Neural crest cell (in vitro differentiated cells): ENCODE measurements at regions not wholly inside any gene's neighbourhood (a gene's known extent, or its start where the extent isn't known, plus 50 kb on each side); places are given as distances from the start of the nearest gene placed in this dataset.

Experiments
- DNase-seq: peaks from one replicate; pipeline ENCODE4 v3.0.0; 2021; ENCODE audit warnings: low read depth, mixed read lengths, low spot score
- H3K27ac Mint-ChIP-seq: one replicate; pipeline ENCODE4 v1.8.0; 2021; ENCODE audit warnings: mild to moderate bottlenecking, mixed read lengths; ENCODE audit not compliant: unreplicated experiment
- H3K27me3 Mint-ChIP-seq: 2 replicates; pipeline ENCODE4 v1.8.0; 2021; ENCODE audit warnings: low read depth, mild to moderate bottlenecking, mixed read lengths
- H3K36me3 Mint-ChIP-seq: 2 replicates; pipeline ENCODE4 v1.8.0; 2021; ENCODE audit warnings: low read depth, mild to moderate bottlenecking, mixed read lengths
- H3K4me1 Mint-ChIP-seq: 2 replicates; pipeline ENCODE4 v1.8.0; 2021; ENCODE audit warnings: mixed read lengths
- H3K4me3 Mint-ChIP-seq: one replicate; pipeline ENCODE4 v1.8.0; 2021; ENCODE audit warnings: mild to moderate bottlenecking, mixed read lengths
- H3K9me3 Mint-ChIP-seq: 2 replicates; pipeline ENCODE4 v1.8.0; 2021; ENCODE audit warnings: mixed read lengths
- CTCF ChIP-seq: fragments of 200-600 bp; sonication (generic); conservative IDR thresholded peaks from 2 replicates; pipeline ENCODE4 v1.5.0; 2021; ENCODE audit warnings: antibody characterized with exemption, mild to moderate bottlenecking

DNA sequence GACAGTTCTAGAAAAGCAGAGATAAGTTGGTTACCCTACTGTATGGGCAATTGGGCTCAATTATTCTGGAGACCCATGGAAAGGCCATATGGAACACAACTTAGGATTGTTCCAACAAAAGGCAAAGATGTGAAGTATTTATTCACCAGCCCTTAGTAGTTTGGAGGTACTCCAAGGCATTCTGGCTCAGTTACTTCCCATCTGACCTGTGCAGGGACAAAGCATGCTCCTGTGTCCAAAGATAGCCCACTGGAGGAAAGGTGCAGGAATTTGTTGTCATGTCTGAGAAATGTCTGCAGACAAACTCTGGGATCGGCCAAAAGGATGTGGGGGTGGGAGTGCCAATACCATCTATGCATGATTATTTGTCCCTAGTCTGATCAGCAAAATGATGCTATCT lies 279.5 kb upstream of the PTGER4 start:
- H3K4me3 Mint-ChIP-seq, result no peak overlapping the region
- no peaks in the 10 kb centered on the region for H3K27me3 Mint-ChIP-seq
- no peaks in the 10 kb centered on the region for H3K36me3 Mint-ChIP-seq
- no peak for DNase-seq
- no peak overlapping the region for H3K27ac Mint-ChIP-seq
- no peak for TF ChIP-seq CTCF
- peaks cover 7% of the 10 kb centered on the region for H3K4me1 Mint-ChIP-seq
- H3K9me3 Mint-ChIP-seq, result no peaks in the 10 kb centered on the region

DNA sequence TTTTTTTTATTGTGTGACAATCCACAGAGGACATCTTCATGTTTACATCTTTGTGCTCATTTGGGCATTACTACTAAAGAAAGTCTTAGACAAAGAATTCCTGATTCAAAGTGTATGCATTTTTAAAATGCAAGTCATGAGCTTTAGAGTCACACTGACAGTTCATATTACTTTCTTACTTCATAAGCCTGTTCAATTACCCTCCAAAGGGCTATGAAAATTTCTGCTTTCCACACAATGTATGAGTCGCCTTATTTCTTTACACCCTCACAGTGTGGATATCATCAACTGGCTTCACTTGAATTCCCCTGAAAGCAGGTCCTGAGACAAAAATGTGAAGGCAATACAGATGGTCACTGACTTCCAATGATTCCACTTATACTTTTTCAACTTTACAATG lies 280.4 kb upstream of the PTGER4 start:
- Mint-ChIP-seq H3K27me3 (no peaks in the 10 kb centered on the region), H3K4me3 (no peak overlapping the region), H3K27ac (no peak overlapping the region), H3K4me1 (peaks cover 7% of the 10 kb centered on the region), H3K9me3 (no peaks in the 10 kb centered on the region), H3K36me3 (no peaks in the 10 kb centered on the region)
- TF ChIP-seq CTCF, result no peak
- no peak for DNase-seq

DNA sequence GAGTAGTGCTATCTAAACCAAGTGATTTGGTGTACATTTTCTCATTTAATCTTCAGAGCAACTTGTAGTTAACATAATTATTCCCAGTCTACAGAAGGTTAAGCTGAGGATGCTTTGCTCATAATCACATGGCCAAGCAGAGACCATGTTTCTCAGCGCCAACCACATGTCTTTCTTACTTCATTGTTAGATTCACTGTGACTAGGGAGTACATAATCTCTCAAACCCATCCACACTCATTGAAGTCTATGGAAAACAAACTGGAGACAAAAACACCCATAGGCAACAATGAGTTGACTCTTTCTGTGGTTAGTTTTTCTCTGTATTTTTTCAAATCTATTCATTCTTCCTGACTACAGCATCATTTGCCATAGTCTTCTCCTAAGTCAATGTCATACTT lies 281.7 kb upstream of the PTGER4 start:
- no peaks in the 10 kb centered on the region for H3K27me3 Mint-ChIP-seq
- no peak overlapping the region for H3K4me3 Mint-ChIP-seq
- no peak for DNase-seq
- H3K36me3 Mint-ChIP-seq, result no peaks in the 10 kb centered on the region
- H3K27ac Mint-ChIP-seq, result no peak overlapping the region
- H3K9me3 Mint-ChIP-seq, result no peaks in the 10 kb centered on the region
- H3K4me1 Mint-ChIP-seq, result peaks cover 7% of the 10 kb centered on the region
- no peak for TF ChIP-seq CTCF

GRCh38 chr5:40397091-40397490 lies 282.6 kb upstream of the PTGER4 start:
- TF ChIP-seq CTCF, result no peak
- no peaks in the 10 kb centered on the region for H3K27me3 Mint-ChIP-seq
- no peak for DNase-seq
- H3K36me3 Mint-ChIP-seq, result no peaks in the 10 kb centered on the region
- peaks cover 5% of the 10 kb centered on the region for H3K4me1 Mint-ChIP-seq
- H3K4me3 Mint-ChIP-seq, result no peak overlapping the region
- H3K27ac Mint-ChIP-seq, result no peak overlapping the region
- H3K9me3 Mint-ChIP-seq, result no peaks in the 10 kb centered on the region

- Mint-ChIP-seq H3K27ac (no peak overlapping the region), H3K27me3 (no peaks in the 10 kb centered on the region), H3K9me3 (no peaks in the 10 kb centered on the region), H3K36me3 (no peaks in the 10 kb centered on the region), H3K4me1 (no peaks in the 10 kb centered on the region), H3K4me3 (no peak overlapping the region)
- DNase-seq, result no peak
- TF ChIP-seq CTCF, result no peak
Measured at GRCh38 chr5:40396317-40396716, 283.4 kb upstream of the PTGER4 start.

- Mint-ChIP-seq H3K4me3 (no peak overlapping the region), H3K36me3 (no peaks in the 10 kb centered on the region), H3K27ac (no peak overlapping the region), H3K4me1 (no peaks in the 10 kb centered on the region), H3K9me3 (no peaks in the 10 kb centered on the region), H3K27me3 (no peaks in the 10 kb centered on the region)
- TF ChIP-seq CTCF, result no peak
- DNase-seq, result no peak
Measured at GRCh38 chr5:40395251-40395650, 284.5 kb upstream of the PTGER4 start.
